GM18519 (cell line): ENCODE measurements at regions not wholly inside any gene's neighbourhood (a gene's known extent, or its start where the extent isn't known, plus 50 kb on each side); places are given as distances from the start of the nearest gene placed in this dataset.
A peak's percentile ranks its signal among the peaks of the same experiment; 100 is the strongest.

Experiments
- ATAC-seq: cut with Tn5 transposase; IDR thresholded peaks from one replicate; pipeline ENCODE4 v1.9.1; 2021; ENCODE audit warnings: mild to moderate bottlenecking, moderate library complexity; ENCODE audit not compliant: unreplicated experiment, low FRiP score

DNA sequence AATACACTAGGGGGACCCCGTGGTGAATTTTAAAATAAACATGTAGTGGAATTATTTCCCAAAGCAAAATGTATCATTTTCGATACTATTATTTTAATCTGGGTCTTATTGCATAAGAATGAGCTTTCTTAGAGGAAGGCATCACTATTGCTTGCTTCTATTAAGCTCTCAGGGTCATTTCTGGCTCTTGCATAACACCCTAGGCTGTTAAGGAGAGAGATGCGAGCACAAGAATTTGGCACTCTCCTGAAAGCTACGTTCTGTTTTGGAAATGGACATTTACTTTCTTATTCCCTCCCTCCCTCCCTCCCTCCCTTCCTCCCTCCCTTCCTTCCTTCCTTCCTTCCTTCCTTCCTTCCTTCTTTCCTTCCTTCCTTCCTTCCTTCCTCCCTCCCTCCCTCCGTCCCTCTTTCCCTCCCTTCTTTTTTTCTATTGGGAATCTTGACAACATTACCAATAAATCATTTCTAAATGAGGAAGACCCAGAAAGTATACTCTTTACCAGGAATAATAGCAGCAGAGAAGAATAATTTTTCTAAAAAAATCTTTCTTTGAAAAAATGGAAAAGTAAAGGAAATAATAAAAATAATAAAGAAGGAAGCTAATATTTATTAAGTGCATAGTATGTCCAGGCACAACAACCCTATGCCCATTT is 83.6 kb upstream of the BDNF start:
- ATAC-seq: no peak

DNA sequence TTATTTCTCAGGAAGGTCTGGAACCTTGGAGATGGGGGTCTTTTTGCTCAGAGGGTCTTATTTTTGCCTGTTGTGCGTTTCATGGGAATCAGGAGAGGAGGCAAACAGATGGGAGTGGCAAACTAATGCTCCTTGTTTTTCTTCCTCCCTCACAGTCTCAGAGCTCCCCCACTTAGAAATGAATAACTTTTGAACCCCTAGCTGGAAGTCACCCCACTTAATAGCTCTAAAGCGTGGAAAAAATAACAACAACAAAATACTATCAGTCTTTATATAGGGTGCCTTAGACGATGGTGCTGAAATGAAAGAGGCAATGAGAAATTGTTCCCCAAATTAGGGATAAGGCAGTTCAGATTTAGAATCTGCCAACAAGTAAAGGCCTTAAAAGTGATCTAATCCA is 76.8 kb upstream of the BDNF start:
- no peak for ATAC-seq

DNA sequence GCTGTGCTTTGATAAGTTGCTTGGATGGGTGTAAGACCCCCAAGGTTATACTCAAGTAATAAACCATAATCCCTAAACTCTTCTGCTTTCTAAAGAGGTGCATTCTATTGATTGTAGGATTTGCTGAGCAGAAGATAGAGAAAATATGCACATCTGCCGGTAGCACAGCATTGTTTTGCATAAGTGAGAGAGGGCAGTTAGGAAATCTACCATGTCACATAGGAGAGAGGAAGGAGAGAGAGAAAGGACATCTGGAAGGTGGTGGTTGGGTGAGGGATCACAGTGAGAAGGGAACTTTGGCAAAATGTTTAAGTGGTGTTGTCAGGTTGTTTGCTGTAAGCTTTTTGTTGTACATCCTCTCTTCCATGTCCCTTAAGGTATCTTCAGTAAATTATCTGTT is 73.6 kb upstream of the BDNF start:
- ATAC-seq: no peak

- ATAC-seq: no peak
Measured at GRCh38 chr11:27771516-27771915, 71.3 kb upstream of the BDNF start.

DNA sequence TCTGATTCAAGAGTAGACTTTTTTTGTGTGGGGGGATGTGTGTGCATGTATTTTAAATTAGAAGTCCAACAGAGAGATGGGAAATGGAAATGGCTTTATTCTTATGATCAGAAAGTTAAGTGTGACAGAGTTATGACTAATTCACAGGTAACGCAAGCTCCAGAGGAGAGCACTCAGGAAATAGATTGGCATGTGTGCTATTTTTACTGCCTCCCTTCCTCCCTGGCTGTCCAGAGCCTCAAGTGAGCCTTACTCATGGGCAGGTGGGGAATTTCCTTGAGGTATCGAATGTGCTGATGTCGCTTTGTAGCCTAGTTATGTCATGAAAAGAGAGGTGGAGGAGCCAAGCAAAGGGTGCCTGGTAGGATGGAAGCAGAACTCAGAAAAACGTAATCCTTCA is 70.3 kb upstream of the BDNF start:
- ATAC-seq: no peak

DNA sequence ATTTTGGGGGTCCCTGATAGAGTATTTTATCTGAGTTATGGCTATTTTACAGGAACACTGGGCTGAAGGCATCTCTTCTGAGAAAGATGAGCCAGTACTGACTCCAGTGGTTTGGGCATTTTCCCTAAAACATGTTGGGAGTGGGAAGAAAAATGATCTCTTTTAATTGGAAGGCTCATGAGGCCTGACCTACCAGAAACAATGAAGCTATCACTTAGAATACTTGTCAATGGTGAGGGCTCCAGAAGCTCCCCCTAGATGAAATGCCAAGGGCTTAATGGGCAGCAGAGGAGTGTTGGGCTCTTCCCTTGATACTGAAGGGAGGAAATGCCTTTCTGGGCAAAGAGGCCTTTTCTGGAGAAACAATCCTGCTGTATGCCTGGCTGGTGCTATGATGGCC is 63.5 kb upstream of the BDNF start:
- ATAC-seq: no peak

- ATAC-seq: no peak
Measured at GRCh38 chr11:27761356-27761755, 61.1 kb upstream of the BDNF start.

GRCh38 chr11:27757953-27758352 is 57.7 kb upstream of the BDNF start:
- no peak for ATAC-seq

- ATAC-seq: peak; percentile 78
Measured at GRCh38 chr11:27754035-27755017, 54.1 kb upstream of the BDNF start.
